ENCODE measurements at regions not wholly inside any gene's neighbourhood (a gene's known extent, or its start where the extent isn't known, plus 50 kb on each side); places are given as distances from the start of the nearest gene placed in this dataset.

DNA sequence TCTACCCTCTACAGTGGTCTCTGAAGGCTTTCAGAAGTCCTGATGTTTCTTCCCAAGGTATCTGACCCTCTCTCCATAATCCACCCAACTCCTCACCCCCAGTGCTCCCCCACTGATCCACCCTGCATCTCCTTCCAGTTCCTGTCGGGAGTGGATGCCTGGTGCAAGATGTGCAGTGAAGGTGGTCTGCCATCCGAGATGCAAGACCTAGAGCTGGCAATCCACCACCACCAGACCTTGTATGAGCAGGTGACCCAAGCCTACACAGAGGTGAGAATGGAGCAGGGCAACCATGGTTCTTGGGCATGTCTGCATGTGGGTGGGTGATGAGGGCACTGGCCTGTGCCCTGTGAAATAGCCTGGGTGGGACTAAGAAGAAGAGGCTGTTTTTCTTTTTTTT is 337.8 kb upstream of the ROPN1 start:
- Histone ChIP-seq H3K4me2 (ENCODE audit: low read depth, low read length, poor library complexity, severe bottlenecking) (no peak overlapping the region), H3K9me2 (replicated peaks; ENCODE audit: insufficient read depth, low read length) (no peaks in the 10 kb centered on the region), H3K27me3 (ENCODE audit: low read length) (no peaks in the 10 kb centered on the region), H3F3A (ENCODE audit: insufficient read depth) (no peaks in the 10 kb centered on the region), H3K9ac (ENCODE audit: low read length) (no peak overlapping the region), H2AFZ (ENCODE audit: low read depth, low read length, severe bottlenecking) (no peak overlapping the region), H3K4me3 (ENCODE audit: insufficient read depth, low read length, poor library complexity, severe bottlenecking) (no peak overlapping the region), H3K36me3 (ENCODE audit: low read length) (no peaks in the 10 kb centered on the region), H3K27ac (ENCODE audit: low read depth, low read length) (no peak overlapping the region), H3K9me3 (ENCODE audit: insufficient read depth, low read length) (no peaks in the 10 kb centered on the region), H3K79me2 (ENCODE audit: insufficient read depth, low read length) (no peaks in the 10 kb centered on the region), H4K20me1 (ENCODE audit: low read depth, low read length) (no peaks in the 10 kb centered on the region)
- TF ChIP-seq EZH2phosphoT487 (conservative IDR thresholded peaks at IDR 0.05; ENCODE audit: low read length) (no peak), CTCF (IDR thresholded peaks at IDR 0.05; ENCODE audit: insufficient read depth, low read length, poor library complexity, severe bottlenecking) (no peak)

- Histone ChIP-seq H4K20me1 (ENCODE audit: low read depth, low read length) (no peaks in the 10 kb centered on the region), H2AFZ (ENCODE audit: low read depth, low read length, severe bottlenecking) (no peak overlapping the region), H3K9me3 (ENCODE audit: insufficient read depth, low read length) (no peaks in the 10 kb centered on the region), H3K9me2 (replicated peaks; ENCODE audit: insufficient read depth, low read length) (no peaks in the 10 kb centered on the region), H3K27me3 (ENCODE audit: low read length) (no peaks in the 10 kb centered on the region), H3K79me2 (ENCODE audit: insufficient read depth, low read length) (no peaks in the 10 kb centered on the region), H3F3A (ENCODE audit: insufficient read depth) (no peaks in the 10 kb centered on the region), H3K4me3 (ENCODE audit: insufficient read depth, low read length, poor library complexity, severe bottlenecking) (no peak overlapping the region), H3K9ac (ENCODE audit: low read length) (no peak overlapping the region), H3K27ac (ENCODE audit: low read depth, low read length) (no peak overlapping the region), H3K36me3 (ENCODE audit: low read length) (no peaks in the 10 kb centered on the region), H3K4me2 (ENCODE audit: low read depth, low read length, poor library complexity, severe bottlenecking) (no peak overlapping the region)
- TF ChIP-seq EZH2phosphoT487 (conservative IDR thresholded peaks at IDR 0.05; ENCODE audit: low read length): no peak
- TF ChIP-seq CTCF (IDR thresholded peaks at IDR 0.05; ENCODE audit: insufficient read depth, low read length, poor library complexity, severe bottlenecking): no peak
Measured at GRCh38 chr3:124333931-124334640, 342.2 kb upstream of the ROPN1 start.

DNA sequence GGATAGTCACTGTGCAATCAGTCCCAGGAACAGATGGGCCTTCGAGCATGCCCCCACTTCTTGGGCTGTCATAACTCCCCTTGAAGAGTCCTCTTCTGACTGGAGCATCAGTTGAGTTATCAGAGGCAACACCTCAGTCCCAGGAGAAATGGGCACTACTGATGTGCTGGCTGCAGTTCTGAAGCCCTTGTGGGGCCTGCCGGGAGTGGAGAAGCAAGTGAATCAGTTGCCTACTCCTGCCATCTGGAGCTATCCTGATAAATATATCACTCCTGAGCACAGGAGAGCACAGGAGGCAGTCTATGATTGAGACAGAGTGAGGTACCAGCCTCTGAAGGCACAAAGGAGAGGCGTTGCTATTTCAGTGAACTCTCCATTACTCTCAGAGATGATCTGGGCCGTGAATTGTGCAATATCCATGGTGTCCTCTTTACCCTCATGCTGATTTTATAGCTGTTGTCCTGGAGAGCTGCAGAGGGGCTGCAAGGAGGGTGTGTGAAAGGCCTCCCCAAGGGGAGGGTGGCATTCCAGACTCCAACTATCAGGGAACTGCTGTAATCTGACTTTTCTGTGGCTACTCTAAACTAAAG is 344.2 kb upstream of the ROPN1 start:
- H3F3A ChIP-seq (ENCODE audit: insufficient read depth): no peaks in the 10 kb centered on the region
- no peaks in the 10 kb centered on the region for H3K9me2 ChIP-seq (replicated peaks; ENCODE audit: insufficient read depth, low read length)
- H3K27me3 ChIP-seq (ENCODE audit: low read length): no peaks in the 10 kb centered on the region
- no peak overlapping the region for H3K4me3 ChIP-seq (ENCODE audit: insufficient read depth, low read length, poor library complexity, severe bottlenecking)
- no peak overlapping the region for H2AFZ ChIP-seq (ENCODE audit: low read depth, low read length, severe bottlenecking)
- H3K9me3 ChIP-seq (ENCODE audit: insufficient read depth, low read length): no peaks in the 10 kb centered on the region
- H3K9ac ChIP-seq (ENCODE audit: low read length): no peak overlapping the region
- TF ChIP-seq CTCF (IDR thresholded peaks at IDR 0.05; ENCODE audit: insufficient read depth, low read length, poor library complexity, severe bottlenecking) (no peak), EZH2phosphoT487 (conservative IDR thresholded peaks at IDR 0.05; ENCODE audit: low read length) (no peak)
- no peak overlapping the region for H3K27ac ChIP-seq (ENCODE audit: low read depth, low read length)
- H3K36me3 ChIP-seq (ENCODE audit: low read length): no peaks in the 10 kb centered on the region
- no peaks in the 10 kb centered on the region for H3K79me2 ChIP-seq (ENCODE audit: insufficient read depth, low read length)
- H4K20me1 ChIP-seq (ENCODE audit: low read depth, low read length): no peaks in the 10 kb centered on the region
- no peak overlapping the region for H3K4me2 ChIP-seq (ENCODE audit: low read depth, low read length, poor library complexity, severe bottlenecking)

Measured in SU-DHL-6 (cell line).